ENCODE measurements at regions not wholly inside any gene's neighbourhood (a gene's known extent, or its start where the extent isn't known, plus 50 kb on each side); places are given as distances from the start of the nearest gene placed in this dataset.

GRCh38 chr3:6172871-6173642, 687.9 kb upstream of the GRM7 start:
- no peak for TF ChIP-seq CTCF (IDR thresholded peaks at IDR 0.05)
- H3K27me3 ChIP-seq: no peaks in the 10 kb centered on the region
- no peak for DNase-seq
- no peaks in the 10 kb centered on the region for H3K4me1 ChIP-seq
- H3K4me3 ChIP-seq: no peak overlapping the region
- intact Hi-C loops (cut with DNase I; ENCODE audit: low total_unique reads): no loop called here
- H3K27ac ChIP-seq: no peak overlapping the region
- no peaks in the 10 kb centered on the region for H3K9me3 ChIP-seq
- no peaks in the 10 kb centered on the region for H3K36me3 ChIP-seq

GRCh38 chr3:6177417-6177816, 683.5 kb upstream of the GRM7 start:
- no peak for DNase-seq
- TF ChIP-seq CTCF (IDR thresholded peaks at IDR 0.05) (no peak), POLR2A (IDR thresholded peaks at IDR 0.05) (no peak)
- Histone ChIP-seq H3K27ac (no peak overlapping the region), H3K9me3 (no peaks in the 10 kb centered on the region), H3K27me3 (no peaks in the 10 kb centered on the region), H3K4me1 (no peaks in the 10 kb centered on the region), H3K4me3 (no peak overlapping the region), H3K36me3 (no peaks in the 10 kb centered on the region)
- intact Hi-C loops (cut with DNase I; ENCODE audit: low total_unique reads): no loop called here

- H3K27ac ChIP-seq: no peak overlapping the region
- no peak for DNase-seq
- no peaks in the 10 kb centered on the region for H3K36me3 ChIP-seq
- intact Hi-C loops (cut with DNase I; ENCODE audit: low total_unique reads): no loop called here
- TF ChIP-seq POLR2A (IDR thresholded peaks at IDR 0.05): no peak
- no peak for TF ChIP-seq CTCF (IDR thresholded peaks at IDR 0.05)
- no peak overlapping the region for H3K4me3 ChIP-seq
- H3K4me1 ChIP-seq: no peaks in the 10 kb centered on the region
- no peaks in the 10 kb centered on the region for H3K9me3 ChIP-seq
- H3K27me3 ChIP-seq: no peaks in the 10 kb centered on the region
These were observed 681.2 kb upstream of the GRM7 start for GRCh38 chr3:6179761-6180160.

GRCh38 chr3:6180171-6180570, 680.7 kb upstream of the GRM7 start:
- Histone ChIP-seq H3K36me3 (no peaks in the 10 kb centered on the region), H3K9me3 (no peaks in the 10 kb centered on the region), H3K4me3 (no peak overlapping the region), H3K4me1 (no peaks in the 10 kb centered on the region), H3K27me3 (no peaks in the 10 kb centered on the region), H3K27ac (no peak overlapping the region)
- intact Hi-C loops (cut with DNase I; ENCODE audit: low total_unique reads): no loop called here
- DNase-seq: no peak
- TF ChIP-seq CTCF (IDR thresholded peaks at IDR 0.05) (no peak), POLR2A (IDR thresholded peaks at IDR 0.05) (no peak)

- Histone ChIP-seq H3K4me1 (no peaks in the 10 kb centered on the region), H3K9me3 (no peaks in the 10 kb centered on the region), H3K27ac (no peak overlapping the region), H3K36me3 (no peaks in the 10 kb centered on the region), H3K4me3 (no peak overlapping the region), H3K27me3 (no peaks in the 10 kb centered on the region)
- intact Hi-C loops (cut with DNase I; ENCODE audit: low total_unique reads): no loop called here
- DNase-seq: no peak
- TF ChIP-seq CTCF (IDR thresholded peaks at IDR 0.05): no peak
- TF ChIP-seq POLR2A (IDR thresholded peaks at IDR 0.05): no peak
These were observed 678.4 kb upstream of the GRM7 start for GRCh38 chr3:6182476-6182875.
